Colon (tissue), 2 donors: ENCODE measurements at regions not wholly inside any gene's neighbourhood (a gene's known extent, or its start where the extent isn't known, plus 50 kb on each side); places are given as distances from the start of the nearest gene placed in this dataset.

Experiments used
- FAIRE-seq: peaks from 2 replicates; lab custom pipeline; 2012; peaks lifted over from hg19 to GRCh38; lab: Jason Lieb, UNC
- donor health status: control.
- donor health status: control.

- FAIRE-seq = no peak
Observed at GRCh38 chr7:118079369-118079768, 104.6 kb upstream of the LSM8 start.

GRCh38 chr7:118080947-118081346 is 103.0 kb upstream of the LSM8 start:
- FAIRE-seq = no peak

- no peak for FAIRE-seq
Observed at GRCh38 chr7:118082506-118082905, 101.5 kb upstream of the LSM8 start.

- FAIRE-seq = no peak
Observed at GRCh38 chr7:118085000-118085399, 99.0 kb upstream of the LSM8 start.

- FAIRE-seq = no peak
Observed at GRCh38 chr7:118087126-118087525, 96.8 kb upstream of the LSM8 start.

- FAIRE-seq = no peak
Observed at GRCh38 chr7:118094044-118094443, 89.9 kb upstream of the LSM8 start.

GRCh38 chr7:118104812-118105441 is 79.0 kb upstream of the LSM8 start:
- peak; percentile 38 for FAIRE-seq

GRCh38 chr7:118109607-118110006 is 74.4 kb upstream of the LSM8 start:
- no peak for FAIRE-seq

GRCh38 chr7:118110178-118110925 is 73.6 kb upstream of the LSM8 start:
- no peak for FAIRE-seq

GRCh38 chr7:118111347-118111746 is 72.6 kb upstream of the LSM8 start:
- no peak for FAIRE-seq

- FAIRE-seq = no peak
Observed at GRCh38 chr7:118114175-118114574, 69.8 kb upstream of the LSM8 start.

- no peak for FAIRE-seq
Observed at GRCh38 chr7:118129041-118129795, 54.7 kb upstream of the LSM8 start.

GRCh38 chr7:118132764-118133163 is 51.2 kb upstream of the LSM8 start:
- FAIRE-seq = no peak
